ENCODE measurements at regions not wholly inside any gene's neighbourhood (a gene's known extent, or its start where the extent isn't known, plus 50 kb on each side); places are given as distances from the start of the nearest gene placed in this dataset.

- TF ChIP-seq CTCF (optimal IDR thresholded peaks at IDR 0.05 in 1 of 3, IDR thresholded peaks at IDR 0.05 in 1 of 3, conservative IDR thresholded peaks at IDR 0.05 in 1 of 3; ENCODE audit: extremely low read depth in 1 of 3, insufficient read depth in 2 of 3, low read length in 3 of 3) (no peak), EZH2 (IDR thresholded peaks at IDR 0.05; ENCODE audit: low read length) (peak; percentile 51)
These were observed 167.3 kb upstream of the GSE1 start for GRCh38 chr16:85445779-85446222.
